Transverse colon (tissue), 4 donors: ENCODE measurements at regions not wholly inside any gene's neighbourhood (a gene's known extent, or its start where the extent isn't known, plus 50 kb on each side); places are given as distances from the start of the nearest gene placed in this dataset.
"Not testable (repeated sequence)": the region's sequence is repeated elsewhere in the genome, so short reads cannot be mapped to it uniquely, and the experiment has no call there.

Source experiments
- DNase-seq: peaks from one replicate; pipeline ENCODE4 v3.0.0-alpha.2; 2019
- H3K27ac ChIP-seq, 4 donors: fragments of 200-600 bp; sonication (generic); 2 replicates each; pipeline ENCODE4 v1.5.1; 2016 to 2018; ENCODE audit warnings: inconsistent platforms in 4 of 4
- H3K27me3 ChIP-seq: fragments of 200-600 bp; sonication (generic); 2 replicates; pipeline ENCODE4 v1.5.1; 2017; ENCODE audit warnings: inconsistent platforms
- H3K36me3 ChIP-seq, 4 donors: fragments of 200-600 bp; sonication (generic); 2 replicates each; pipeline ENCODE4 v1.5.1; 2017 to 2019; ENCODE audit warnings: inconsistent platforms in 4 of 4
- H3K4me1 ChIP-seq, 4 donors: fragments of 200-600 bp; sonication (generic); 2 replicates each; pipeline ENCODE4 v1.5.1; 2017 to 2020; ENCODE audit warnings: inconsistent platforms in 4 of 4
- H3K4me3 ChIP-seq, 4 donors: fragments of 200-600 bp; sonication (generic); 1 replicate in 1 of 4; 2 replicates in 3 of 4; pipeline versions ENCODE4 v1.5.1 to v1.6.1; 2017 to 2019; ENCODE audit warnings: inconsistent platforms in 4 of 4
- H3K9me3 ChIP-seq, 2 donors: fragments of 200-600 bp; sonication (generic); 2 replicates each; pipeline ENCODE4 v1.5.1; 2017 to 2019; ENCODE audit warnings: inconsistent platforms in 2 of 2
- EP300 ChIP-seq: sonication (generic); formaldehyde crosslinking; IDR thresholded peaks from one replicate; pipeline ENCODE4 v1.6.1; 2017; ENCODE audit warnings: antibody characterized with exemption, low read depth
- POLR2A ChIP-seq: fragments of 450-650 bp; IDR thresholded peaks from one replicate; pipeline ENCODE4 v1.6.1; 2016; ENCODE audit warnings: antibody characterized with exemption, mild to moderate bottlenecking, moderate library complexity
- POLR2AphosphoS5 ChIP-seq, 3 donors: sonication (generic); formaldehyde crosslinking; IDR thresholded peaks; one replicate each; pipeline ENCODE4 v1.6.1; 2016; ENCODE audit warnings: antibody characterized with exemption in 3 of 3
- WGBS, 2 donors: methylation state at CpG; one replicate each; pipeline ENCODE4 v1.1.5; 2018; ENCODE audit warnings: low coverage in 1 of 2; 5-methylcytosine and 5-hydroxymethylcytosine counted together
- in situ Hi-C, 4 donors: fragments of 200-750 bp; cut with MboI; loops; one replicate each; pipeline versions ENCODE4 v1.15.0 to v1.15.1; 2017; ENCODE audit warnings: low sequenced_read_pairs in 3 of 4, low pct_ligation_motif_present in 1 of 4, low pct_unique_long_range_greater_than_20kb in 1 of 4
- intact Hi-C: fragments of 100-400 bp; cut with DNase I; formaldehyde crosslinking; loops from one replicate; pipeline ENCODE4 v1.15.1; 2023; ENCODE audit warnings: low total_unique reads
- TF ChIP-seq, protein P1 (sequence below), 5 experiments: fragments of 200-600 bp in 3 of 5; fragments of 450-650 bp in 2 of 5; sonication (generic) in 3 of 5; IDR thresholded peaks; 1 replicate in 2 of 5; 2 replicates in 3 of 5; pipeline ENCODE4 v1.5.1; 2016 to 2017; ENCODE audit warnings: antibody characterized with exemption in 5 of 5, inconsistent platforms in 3 of 5, mild to moderate bottlenecking in 2 of 5, moderate library complexity in 1 of 5

GRCh38 chr2:142819411-142819810 is 58.1 kb upstream of the KYNU start:
- Histone ChIP-seq H3K4me3 (no peak overlapping the region), H3K27me3 (no peaks in the 10 kb centered on the region), H3K27ac (no peak overlapping the region), H3K36me3 (no peaks in the 10 kb centered on the region), H3K9me3 (no peaks in the 10 kb centered on the region), H3K4me1 (no peaks in the 10 kb centered on the region)
- intact Hi-C loops (no loop called here), in situ Hi-C loops (no loop called here)
- 88 to 91% methylated on average over 2 of the region's 2 CpGs for WGBS, 2 donors
- DNase-seq, result no peak
- TF ChIP-seq POLR2A (no peak), POLR2AphosphoS5 (IDR thresholded peaks at IDR 0.05) (no peak), EP300 (no peak)
- TF ChIP-seq, protein P1, sequence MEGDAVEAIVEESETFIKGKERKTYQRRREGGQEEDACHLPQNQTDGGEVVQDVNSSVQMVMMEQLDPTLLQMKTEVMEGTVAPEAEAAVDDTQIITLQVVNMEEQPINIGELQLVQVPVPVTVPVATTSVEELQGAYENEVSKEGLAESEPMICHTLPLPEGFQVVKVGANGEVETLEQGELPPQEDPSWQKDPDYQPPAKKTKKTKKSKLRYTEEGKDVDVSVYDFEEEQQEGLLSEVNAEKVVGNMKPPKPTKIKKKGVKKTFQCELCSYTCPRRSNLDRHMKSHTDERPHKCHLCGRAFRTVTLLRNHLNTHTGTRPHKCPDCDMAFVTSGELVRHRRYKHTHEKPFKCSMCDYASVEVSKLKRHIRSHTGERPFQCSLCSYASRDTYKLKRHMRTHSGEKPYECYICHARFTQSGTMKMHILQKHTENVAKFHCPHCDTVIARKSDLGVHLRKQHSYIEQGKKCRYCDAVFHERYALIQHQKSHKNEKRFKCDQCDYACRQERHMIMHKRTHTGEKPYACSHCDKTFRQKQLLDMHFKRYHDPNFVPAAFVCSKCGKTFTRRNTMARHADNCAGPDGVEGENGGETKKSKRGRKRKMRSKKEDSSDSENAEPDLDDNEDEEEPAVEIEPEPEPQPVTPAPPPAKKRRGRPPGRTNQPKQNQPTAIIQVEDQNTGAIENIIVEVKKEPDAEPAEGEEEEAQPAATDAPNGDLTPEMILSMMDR (IDR thresholded peaks at IDR 0.05), result no peak

GRCh38 chr2:142815375-142815774 is 62.1 kb upstream of the KYNU start:
- Histone ChIP-seq H3K36me3 (no peaks in the 10 kb centered on the region), H3K9me3 (no peaks in the 10 kb centered on the region), H3K4me1 (no peaks in the 10 kb centered on the region), H3K27me3 (no peaks in the 10 kb centered on the region), H3K4me3 (no peak overlapping the region), H3K27ac (no peak overlapping the region)
- in situ Hi-C loops, result no loop called here
- WGBS, 2 donors, result 46 to 55% methylated on average over 1 of the region's 1 CpG
- no peak for TF ChIP-seq EP300
- no peak for TF ChIP-seq POLR2A
- no peak for TF ChIP-seq POLR2AphosphoS5 (IDR thresholded peaks at IDR 0.05)
- TF ChIP-seq, protein P1 (IDR thresholded peaks at IDR 0.05), result no peak
- no peak for DNase-seq
- intact Hi-C loops, result no loop called here

- no peak for DNase-seq
- no peaks in the 10 kb centered on the region for H3K36me3 ChIP-seq
- H3K27ac ChIP-seq, result no peak overlapping the region
- in situ Hi-C loops, result no loop called here
- H3K4me1 ChIP-seq, result no peaks in the 10 kb centered on the region
- TF ChIP-seq POLR2AphosphoS5 (IDR thresholded peaks at IDR 0.05) (no peak), EP300 (no peak)
- TF ChIP-seq, protein P1 (IDR thresholded peaks at IDR 0.05), result no peak
- 72 to 73% methylated on average over 4 to 5 of the region's 5 CpGs for WGBS, 2 donors
- H3K9me3 ChIP-seq, result no peaks in the 10 kb centered on the region
- no peaks in the 10 kb centered on the region for H3K27me3 ChIP-seq
- intact Hi-C loops, result no loop called here
- H3K4me3 ChIP-seq, result no peak overlapping the region
Measured at GRCh38 chr2:142813830-142814829, 63.3 kb upstream of the KYNU start.

GRCh38 chr2:142811644-142812043 is 65.8 kb upstream of the KYNU start:
- H3K27me3 ChIP-seq, H3K9me3 ChIP-seq, DNase-seq, H3K4me1 ChIP-seq, in situ Hi-C loops, intact Hi-C loops, H3K4me3 ChIP-seq, H3K36me3 ChIP-seq, H3K27ac ChIP-seq: not testable (repeated sequence)
- WGBS, 2 donors, result 52 to 60% methylated on average over 2 to 13 of the region's 13 CpGs

- H3K27ac ChIP-seq, result no peak overlapping the region
- H3K9me3 ChIP-seq, result no peaks in the 10 kb centered on the region
- no peaks in the 10 kb centered on the region for H3K36me3 ChIP-seq
- no peaks in the 10 kb centered on the region for H3K4me1 ChIP-seq
- no peak overlapping the region for H3K4me3 ChIP-seq
- in situ Hi-C loops (no loop called here), intact Hi-C loops (no loop called here)
- no peak for TF ChIP-seq POLR2AphosphoS5 (IDR thresholded peaks at IDR 0.05)
- no peak for TF ChIP-seq EP300
- TF ChIP-seq, protein P1 (IDR thresholded peaks at IDR 0.05), result no peak
- no peak for TF ChIP-seq POLR2A
- H3K27me3 ChIP-seq, result no peaks in the 10 kb centered on the region
- no peak for DNase-seq
Measured at GRCh38 chr2:142805244-142805643, 72.2 kb upstream of the KYNU start.
